CD14-positive monocyte (primary cell): ENCODE measurements at regions not wholly inside any gene's neighbourhood (a gene's known extent, or its start where the extent isn't known, plus 50 kb on each side); places are given as distances from the start of the nearest gene placed in this dataset.

Experiments used
- DNase-seq, 3 donors: peaks; one replicate each; pipeline ENCODE4 v3.0.0-alpha.2; 2011 to 2022
- H2AFZ ChIP-seq: 2 replicates; pipeline ENCODE4 v1.6.0; 2012; ENCODE audit warnings: mild to moderate bottlenecking, low read depth, low read length, inconsistent platforms; ENCODE audit not compliant: insufficient read depth, poor library complexity, severe bottlenecking
- H3K27ac ChIP-seq, 2 donors: 1 replicate in 1 of 2; 2 replicates in 1 of 2; pipeline ENCODE4 v1.5.1; 2012 to 2013; ENCODE audit warnings: low read length in 2 of 2, control low read depth in 1 of 2, inconsistent platforms in 1 of 2, low read depth in 1 of 2, mild to moderate bottlenecking in 1 of 2
- H3K27me3 ChIP-seq, 2 donors: one replicate each; pipeline versions ENCODE4 v1.6.0 to v1.6.1; 2011 to 2013; ENCODE audit warnings: low read length in 2 of 2; ENCODE audit not compliant: control insufficient read depth in 2 of 2, insufficient read depth in 2 of 2
- H3K36me3 ChIP-seq, 2 donors: replicated peaks in 1 of 2; 1 replicate in 1 of 2; 2 replicates in 1 of 2; pipeline versions ENCODE4 v1.5.1 to v1.6.1; 2012 to 2013; ENCODE audit warnings: low read length in 2 of 2, control low read depth in 1 of 2, inconsistent platforms in 1 of 2, mild to moderate bottlenecking in 1 of 2; ENCODE audit not compliant: insufficient read depth in 2 of 2, control insufficient read depth in 1 of 2
- H3K4me1 ChIP-seq, 2 donors: 1 replicate in 1 of 2; 2 replicates in 1 of 2; pipeline versions ENCODE4 v1.5.1 to v1.6.1; 2012 to 2013; ENCODE audit warnings: low read length in 2 of 2, control low read depth in 1 of 2, inconsistent platforms in 1 of 2, mild to moderate bottlenecking in 1 of 2, moderate library complexity in 1 of 2; ENCODE audit not compliant: insufficient read depth in 2 of 2, control insufficient read depth in 1 of 2
- H3K4me2 ChIP-seq: replicated peaks from 2 replicates; pipeline ENCODE3; 2012; ENCODE audit warnings: low read length, moderate library complexity, mild to moderate bottlenecking; ENCODE audit not compliant: poor library complexity, severe bottlenecking; ENCODE audit errors: extremely low read depth
- H3K4me3 ChIP-seq, 3 experiments: fragments of 200-600 bp in 1 of 3; sonication (generic) in 1 of 3; replicated peaks in 1 of 3; 1 replicate in 2 of 3; 2 replicates in 1 of 3; pipeline ENCODE4 v1.5.1; 2011 to 2013; ENCODE audit warnings: low read length in 3 of 3, mild to moderate bottlenecking in 3 of 3, control low read depth in 2 of 3, low read depth in 2 of 3, inconsistent platforms in 1 of 3, moderate library complexity in 1 of 3
- H3K79me2 ChIP-seq: 2 replicates; pipeline ENCODE4 v1.6.0; 2012; ENCODE audit warnings: mild to moderate bottlenecking, control low read depth, inconsistent platforms, low read length, moderate library complexity; ENCODE audit not compliant: insufficient read depth
- H3K9ac ChIP-seq: 2 replicates; pipeline ENCODE4 v1.6.0; 2017; ENCODE audit warnings: low read length, mild to moderate bottlenecking; ENCODE audit not compliant: insufficient read depth, poor library complexity, severe bottlenecking
- H3K9me3 ChIP-seq, 2 donors: replicated peaks in 1 of 2; 1 replicate in 1 of 2; 2 replicates in 1 of 2; pipeline versions ENCODE4 v1.5.1 to v1.6.1; 2012 to 2013; ENCODE audit warnings: low read length in 2 of 2, control low read depth in 1 of 2; ENCODE audit not compliant: control insufficient read depth in 1 of 2, insufficient read depth in 1 of 2
- H4K20me1 ChIP-seq: 2 replicates; pipeline ENCODE4 v1.6.0; 2012; ENCODE audit warnings: mild to moderate bottlenecking, low read length, control low read depth, moderate library complexity; ENCODE audit not compliant: insufficient read depth
- H3K27ac Mint-ChIP-seq, 7 donors: one replicate each; pipeline ENCODE4 v1.8.0; 2020; ENCODE audit warnings: mild to moderate bottlenecking in 7 of 7, mixed read lengths in 7 of 7, moderate library complexity in 6 of 7, inconsistent platforms in 2 of 7
- H3K27me3 Mint-ChIP-seq, 3 donors: one replicate each; pipeline ENCODE4 v1.8.0; 2021 to 2022; ENCODE audit warnings: low read depth in 3 of 3, mild to moderate bottlenecking in 3 of 3, mixed read lengths in 3 of 3, moderate library complexity in 3 of 3, inconsistent platforms in 1 of 3
- H3K36me3 Mint-ChIP-seq, 2 donors: one replicate each; pipeline ENCODE4 v1.8.0; 2020; ENCODE audit warnings: mixed read lengths in 2 of 2, inconsistent platforms in 1 of 2, mild to moderate bottlenecking in 1 of 2
- H3K4me1 Mint-ChIP-seq: one replicate; pipeline ENCODE4 v1.8.0; 2020; ENCODE audit warnings: mild to moderate bottlenecking, mixed read lengths
- H3K4me3 Mint-ChIP-seq, 2 donors: one replicate each; pipeline ENCODE4 v1.8.0; 2020; ENCODE audit warnings: mild to moderate bottlenecking in 2 of 2, mixed read lengths in 2 of 2, moderate library complexity in 1 of 2
- H3K9me3 Mint-ChIP-seq, 7 donors: one replicate each; pipeline ENCODE4 v1.8.0; 2020 to 2022; ENCODE audit warnings: mixed read lengths in 7 of 7, mild to moderate bottlenecking in 6 of 7, moderate library complexity in 6 of 7, inconsistent platforms in 2 of 7
- CTCF ChIP-seq: fragments of 200-600 bp; IDR thresholded peaks from one replicate; pipeline ENCODE4 v1.8.0; 2022; ENCODE audit warnings: antibody characterized with exemption, mild to moderate bottlenecking
- WGBS: methylation state at CpG from one replicate; pipeline ENCODE4 v1.1.5; 2013; ENCODE audit warnings: missing lambda C conversion rate; ENCODE audit not compliant: insufficient coverage; 5-methylcytosine and 5-hydroxymethylcytosine counted together
- intact Hi-C, 2 donors: fragments of 100-400 bp; cut with micrococcal nuclease; formaldehyde crosslinking; loops; one replicate each; pipeline versions ENCODE4 v1.15.0 to v1.15.1; 2023

- Mint-ChIP-seq H3K9me3 (peaks cover 0 to 4% (median 2%) of the 10 kb centered on the region in 7 donors), H3K27ac (no peak overlapping the region), H3K36me3 (no peaks in the 10 kb centered on the region), H3K4me3 (no peak overlapping the region), H3K27me3 (peaks cover 5 to 13% (median 10%) of the 10 kb centered on the region in 3 donors), H3K4me1 (no peaks in the 10 kb centered on the region)
- DNase-seq: no peak
- 51% methylated on average over 6 of the region's 7 CpGs for WGBS
- Histone ChIP-seq H3K4me3 (no peak overlapping the region), H3K4me2 (no peak overlapping the region), H2AFZ (no peak overlapping the region), H3K9me3 (no peaks in the 10 kb centered on the region), H3K36me3 (no peaks in the 10 kb centered on the region), H3K9ac (no peak overlapping the region), H3K4me1 (no peaks in the 10 kb centered on the region), H3K79me2 (no peaks in the 10 kb centered on the region), H3K27me3 (no peaks in the 10 kb centered on the region), H4K20me1 (no peaks in the 10 kb centered on the region), H3K27ac (no peak overlapping the region)
- intact Hi-C loops: no loop called here
- no peak for TF ChIP-seq CTCF
Observed at GRCh38 chr17:65455972-65456343, 105.5 kb downstream of the AXIN2 start.

- no peak overlapping the region for H3K9ac ChIP-seq
- intact Hi-C loops: no loop called here
- H3K4me2 ChIP-seq: no peak overlapping the region
- H3K9me3 ChIP-seq: no peaks in the 10 kb centered on the region
- no peaks in the 10 kb centered on the region for H3K36me3 ChIP-seq
- H3K4me3 ChIP-seq: no peak overlapping the region
- no peak overlapping the region for H3K4me3 Mint-ChIP-seq
- no peak overlapping the region for H3K27ac ChIP-seq
- H3K27ac Mint-ChIP-seq: no peak overlapping the region
- no peaks in the 10 kb centered on the region for H4K20me1 ChIP-seq
- no peak overlapping the region for H2AFZ ChIP-seq
- no peaks in the 10 kb centered on the region for H3K4me1 ChIP-seq
- H3K27me3 ChIP-seq: no peaks in the 10 kb centered on the region
- peaks cover 0 to 4% (median 3%) of the 10 kb centered on the region in 7 donors for H3K9me3 Mint-ChIP-seq
- no peak for DNase-seq
- H3K36me3 Mint-ChIP-seq: no peaks in the 10 kb centered on the region
- no peaks in the 10 kb centered on the region for H3K4me1 Mint-ChIP-seq
- no peak for TF ChIP-seq CTCF
- H3K27me3 Mint-ChIP-seq: peaks cover 5 to 13% (median 10%) of the 10 kb centered on the region in 3 donors
- H3K79me2 ChIP-seq: no peaks in the 10 kb centered on the region
- 97% methylated on average over 9 of the region's 11 CpGs for WGBS
Observed at GRCh38 chr17:65455154-65455971, 106.1 kb downstream of the AXIN2 start.
